AG10803 (cell line): ENCODE measurements at regions not wholly inside any gene's neighbourhood (a gene's known extent, or its start where the extent isn't known, plus 50 kb on each side); places are given as distances from the start of the nearest gene placed in this dataset.
A peak's percentile ranks its signal among the peaks of the same experiment; 100 is the strongest.

ENCODE experiments used
- DNase-seq: peaks from one replicate; pipeline ENCODE4 v3.0.0; 2010; ENCODE audit warnings: low read depth
- H3K4me3 ChIP-seq: 2 replicates; pipeline ENCODE4 v1.5.1; 2011; ENCODE audit warnings: mild to moderate bottlenecking, low read length, control low read depth
- TF ChIP-seq, protein P1 (sequence below): conservative IDR thresholded peaks from 2 replicates; pipeline ENCODE4 v1.5.1; 2011; ENCODE audit warnings: mild to moderate bottlenecking, low read length, control low read depth, inconsistent platforms

DNA sequence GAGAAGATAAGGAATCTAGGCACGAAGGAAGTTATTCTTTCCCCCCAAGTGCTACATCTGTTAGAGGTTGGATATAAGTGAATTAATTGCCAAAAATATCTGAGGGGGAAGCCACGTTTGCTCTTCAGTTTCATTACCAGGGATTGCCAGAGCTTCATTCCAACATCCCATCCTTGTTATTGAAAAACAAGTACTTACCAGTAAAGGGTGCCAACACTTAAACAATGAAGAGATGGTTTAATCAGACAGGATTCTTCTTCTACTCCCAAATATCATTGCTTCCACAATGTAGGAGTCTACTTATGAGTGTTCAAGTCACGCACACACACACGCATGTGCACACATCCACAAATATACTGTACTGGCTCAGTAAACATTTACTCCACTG is 312.4 kb downstream of the RPAP3 start:
- TF ChIP-seq, protein P1, sequence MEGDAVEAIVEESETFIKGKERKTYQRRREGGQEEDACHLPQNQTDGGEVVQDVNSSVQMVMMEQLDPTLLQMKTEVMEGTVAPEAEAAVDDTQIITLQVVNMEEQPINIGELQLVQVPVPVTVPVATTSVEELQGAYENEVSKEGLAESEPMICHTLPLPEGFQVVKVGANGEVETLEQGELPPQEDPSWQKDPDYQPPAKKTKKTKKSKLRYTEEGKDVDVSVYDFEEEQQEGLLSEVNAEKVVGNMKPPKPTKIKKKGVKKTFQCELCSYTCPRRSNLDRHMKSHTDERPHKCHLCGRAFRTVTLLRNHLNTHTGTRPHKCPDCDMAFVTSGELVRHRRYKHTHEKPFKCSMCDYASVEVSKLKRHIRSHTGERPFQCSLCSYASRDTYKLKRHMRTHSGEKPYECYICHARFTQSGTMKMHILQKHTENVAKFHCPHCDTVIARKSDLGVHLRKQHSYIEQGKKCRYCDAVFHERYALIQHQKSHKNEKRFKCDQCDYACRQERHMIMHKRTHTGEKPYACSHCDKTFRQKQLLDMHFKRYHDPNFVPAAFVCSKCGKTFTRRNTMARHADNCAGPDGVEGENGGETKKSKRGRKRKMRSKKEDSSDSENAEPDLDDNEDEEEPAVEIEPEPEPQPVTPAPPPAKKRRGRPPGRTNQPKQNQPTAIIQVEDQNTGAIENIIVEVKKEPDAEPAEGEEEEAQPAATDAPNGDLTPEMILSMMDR: no peak
- DNase-seq: peak; percentile 73
- H3K4me3 ChIP-seq: no peak overlapping the region

DNA sequence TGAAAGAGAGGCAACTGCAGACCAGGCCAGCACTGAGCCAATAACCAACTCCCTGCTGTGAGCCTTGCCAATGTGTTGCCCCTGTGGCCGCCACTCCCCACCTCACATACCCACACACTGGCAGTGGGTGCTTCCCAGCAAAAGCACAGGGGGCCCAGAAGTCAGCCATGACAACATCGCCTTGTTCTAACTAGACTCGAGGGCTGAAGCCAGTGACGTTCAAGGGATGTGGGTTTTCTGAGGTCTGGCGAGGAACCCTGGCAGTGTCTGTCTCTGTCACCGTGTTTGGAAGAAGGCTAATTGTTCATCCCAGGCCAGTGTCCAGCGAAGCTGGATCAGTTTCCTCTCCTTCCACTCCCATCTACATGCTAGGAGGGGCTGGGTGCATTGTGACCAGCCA is 311.8 kb upstream of the AMIGO2 start:
- TF ChIP-seq, protein P1: no peak
- H3K4me3 ChIP-seq: no peak overlapping the region
- DNase-seq: no peak

DNA sequence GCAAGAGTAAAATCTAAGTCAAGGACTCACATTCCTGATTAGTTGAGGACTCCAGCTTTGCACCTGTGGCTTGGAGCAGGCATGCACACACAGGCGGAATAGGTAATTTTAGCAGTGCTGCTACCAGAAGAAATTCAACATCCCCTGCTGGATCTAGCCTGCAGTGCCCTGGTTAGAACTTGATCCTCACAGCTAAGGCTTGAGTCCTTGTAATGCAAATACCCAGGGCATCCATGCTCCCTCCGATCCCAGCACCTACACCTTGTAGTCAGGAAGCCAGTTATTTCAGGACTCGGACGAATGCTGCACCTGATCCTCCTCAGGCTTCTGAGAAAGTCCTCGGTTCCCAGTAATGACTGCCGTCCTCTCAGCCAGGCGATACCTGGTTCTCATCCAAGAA is 309.0 kb upstream of the AMIGO2 start:
- DNase-seq: no peak
- TF ChIP-seq, protein P1: no peak
- no peak overlapping the region for H3K4me3 ChIP-seq

DNA sequence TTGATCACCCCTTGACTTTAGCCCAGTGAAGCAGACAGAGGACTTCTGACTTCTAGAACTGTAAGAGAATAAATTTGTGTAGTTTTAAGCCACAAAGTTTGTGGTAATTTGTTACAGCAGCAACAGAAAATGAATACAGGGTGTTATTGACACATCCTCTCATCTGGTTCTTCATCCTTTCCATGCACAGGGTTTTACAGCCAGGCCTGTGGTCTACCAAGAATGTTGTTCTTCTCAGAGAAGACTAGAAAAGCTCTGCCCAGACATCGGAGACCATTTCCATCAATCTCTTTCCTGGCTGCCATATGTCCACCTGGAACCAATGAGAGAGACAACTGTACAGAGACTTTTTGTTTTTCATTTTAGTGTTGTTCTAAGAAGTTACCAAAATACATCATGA is 308.2 kb upstream of the AMIGO2 start:
- peak; percentile 89 for DNase-seq
- H3K4me3 ChIP-seq: no peak overlapping the region
- TF ChIP-seq, protein P1: no peak

DNA sequence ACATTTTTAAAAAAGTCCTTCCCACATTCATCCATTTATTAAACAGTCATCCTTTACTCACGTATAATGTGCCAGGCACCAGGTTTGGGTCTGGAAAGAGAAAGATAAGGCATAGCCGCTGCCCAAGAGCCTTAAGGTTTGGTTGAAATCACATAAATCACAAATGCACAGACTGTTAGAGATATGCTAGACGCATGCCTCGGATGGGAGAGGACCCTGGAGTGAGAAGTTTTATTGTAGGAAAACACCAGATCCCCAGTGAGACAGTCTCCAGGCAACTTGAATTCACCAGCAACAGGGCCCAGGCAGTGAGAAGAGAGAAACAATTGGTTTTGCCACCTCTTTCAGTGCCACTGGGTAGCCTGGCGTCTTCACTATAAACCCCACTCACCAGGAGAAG is 305.9 kb upstream of the AMIGO2 start:
- no peak for DNase-seq
- TF ChIP-seq, protein P1: no peak
- H3K4me3 ChIP-seq: no peak overlapping the region

DNA sequence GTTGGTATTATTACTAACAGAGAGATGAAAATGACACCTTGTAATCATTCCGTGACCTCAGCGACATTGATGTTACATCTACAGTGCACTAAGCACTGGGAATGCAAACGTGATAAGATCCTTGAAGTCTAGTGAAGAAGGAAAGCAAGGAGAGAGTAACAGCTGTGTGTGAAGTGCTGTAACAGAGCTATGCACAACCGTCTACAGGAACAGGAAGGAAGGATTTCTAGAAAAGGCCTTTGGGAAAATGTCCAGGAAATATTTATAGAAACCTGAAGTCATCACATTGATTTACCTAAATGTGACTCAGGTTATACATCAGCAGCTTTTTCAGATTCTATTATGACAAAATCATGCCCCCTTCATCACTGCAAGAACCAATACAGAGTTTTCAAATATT is 304.2 kb upstream of the AMIGO2 start:
- H3K4me3 ChIP-seq: no peak overlapping the region
- DNase-seq: peak; percentile 29
- TF ChIP-seq, protein P1: no peak

DNA sequence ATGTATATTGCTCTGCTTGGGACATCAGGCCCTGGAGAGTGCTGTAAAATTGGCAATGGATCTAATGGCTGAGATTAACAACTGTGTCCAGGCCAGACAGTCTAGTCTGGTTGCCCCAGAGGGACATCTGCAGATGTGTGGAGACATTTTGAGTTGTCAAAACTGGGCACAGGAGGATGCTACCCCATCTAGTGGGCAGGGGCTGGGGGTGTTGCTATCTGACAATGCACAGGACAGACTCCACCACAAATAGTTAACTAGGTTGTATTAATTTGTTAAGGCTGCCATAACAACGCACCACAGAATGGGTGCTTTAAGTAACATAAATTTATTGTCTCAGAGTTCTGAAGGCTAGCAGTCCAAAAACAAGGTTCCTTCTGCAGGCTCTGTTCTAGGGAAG is 302.5 kb upstream of the AMIGO2 start:
- H3K4me3 ChIP-seq: no peak overlapping the region
- DNase-seq: no peak
- TF ChIP-seq, protein P1: no peak
